H1 (cell line): ENCODE measurements at regions not wholly inside any gene's neighbourhood (a gene's known extent, or its start where the extent isn't known, plus 50 kb on each side); places are given as distances from the start of the nearest gene placed in this dataset.

Experiments used
- CTCF ChIA-PET: fragments of 300-600 bp; sonication (Branson Sonifier 250); formaldehyde crosslinking; loops from one replicate; lab custom pipeline; 2021; ENCODE audit not compliant: partially characterized antibody; lab: Charles Lee
- POLR2A ChIA-PET: fragments of 300-600 bp; sonication (Branson Sonifier 250); formaldehyde crosslinking; loops from one replicate; lab custom pipeline; 2021; ENCODE audit warnings: inconsistent platforms; ENCODE audit not compliant: partially characterized antibody; lab: Charles Lee
- DNase-seq, 2 experiments: peaks; one replicate each; pipeline versions ENCODE4 v3.0.0 to v3.0.0-alpha.2; 2010 to 2022; ENCODE audit warnings: low spot score in 2 of 2, low read depth in 1 of 2, mixed read lengths in 1 of 2
- FAIRE-seq: peaks from 2 replicates; lab custom pipeline; 2011; peaks lifted over from hg19 to GRCh38; lab: Jason Lieb, UNC
- H2AFZ ChIP-seq: 2 replicates; pipeline ENCODE4 v1.8.1; 2012; ENCODE audit warnings: low read length, inconsistent platforms
- H2AK5ac ChIP-seq: 2 replicates; pipeline ENCODE4 v1.6.1; 2013; ENCODE audit warnings: low read depth, low read length
- H2BK120ac ChIP-seq: replicated peaks from 2 replicates; pipeline ENCODE3; 2013; ENCODE audit warnings: low read depth, low read length, inconsistent platforms
- H2BK12ac ChIP-seq: 2 replicates; pipeline ENCODE4 v1.6.1; 2013; ENCODE audit warnings: low read depth, low read length
- H2BK15ac ChIP-seq: 2 replicates; pipeline ENCODE4 v1.6.1; 2013; ENCODE audit warnings: low read length
- H2BK20ac ChIP-seq: 2 replicates; pipeline ENCODE4 v1.6.1; 2013; ENCODE audit warnings: low read length
- H2BK5ac ChIP-seq: 2 replicates; pipeline ENCODE4 v1.6.1; 2013; ENCODE audit warnings: low read depth, low read length
- H3K14ac ChIP-seq: 2 replicates; pipeline ENCODE4 v1.6.1; 2013; ENCODE audit warnings: inconsistent platforms; ENCODE audit not compliant: insufficient read length
- H3K18ac ChIP-seq: 2 replicates; pipeline ENCODE4 v1.6.1; 2013; ENCODE audit warnings: low read length; ENCODE audit errors: extremely low read depth
- H3K23ac ChIP-seq: 2 replicates; pipeline ENCODE4 v1.6.1; 2013; ENCODE audit warnings: inconsistent platforms; ENCODE audit not compliant: insufficient read length
- H3K23me2 ChIP-seq: 2 replicates; pipeline ENCODE4 v1.6.1; 2013; ENCODE audit warnings: low read depth, low read length
- H3K27ac ChIP-seq: 2 replicates; pipeline ENCODE4 v1.6.1; 2011; ENCODE audit warnings: low read depth, low read length, inconsistent platforms
- H3K27me3 ChIP-seq, 4 experiments: replicated peaks in 1 of 4; 1 replicate in 1 of 4; 2 replicates in 3 of 4; pipeline versions ENCODE4 v1.6.1 to v1.8.1; 2011 to 2013; ENCODE audit warnings: low read length in 3 of 4, mild to moderate bottlenecking in 3 of 4, inconsistent platforms in 2 of 4, mixed read lengths in 2 of 4, moderate library complexity in 1 of 4; ENCODE audit not compliant: control insufficient read depth in 3 of 4, insufficient read depth in 3 of 4; ENCODE audit errors: extremely low read depth in 1 of 4
- H3K36me3 ChIP-seq, 4 experiments: 2 replicates each; pipeline versions ENCODE4 v1.6.1 to v1.8.1; 2011 to 2013; ENCODE audit warnings: mild to moderate bottlenecking in 4 of 4, low read length in 3 of 4, moderate library complexity in 2 of 4, control low read depth in 1 of 4, inconsistent platforms in 1 of 4; ENCODE audit not compliant: insufficient read depth in 4 of 4, control insufficient read depth in 2 of 4
- H3K4ac ChIP-seq: replicated peaks from 2 replicates; pipeline ENCODE3; 2013; ENCODE audit warnings: low read length, low read depth, mixed read lengths, inconsistent platforms; ENCODE audit not compliant: insufficient read length
- H3K4me1 ChIP-seq, 4 experiments: replicated peaks in 1 of 4; 1 replicate in 1 of 4; 2 replicates in 3 of 4; pipeline versions ENCODE4 v1.6.1 to v1.8.1; 2011 to 2013; ENCODE audit warnings: low read length in 3 of 4, inconsistent platforms in 2 of 4, mixed read lengths in 1 of 4; ENCODE audit not compliant: insufficient read depth in 4 of 4, control insufficient read depth in 3 of 4
- H3K4me2 ChIP-seq, 2 experiments: 2 replicates each; pipeline versions ENCODE4 v1.6.1 to v1.8.1; 2011 to 2013; ENCODE audit warnings: low read depth in 2 of 2, low read length in 2 of 2, control low read depth in 1 of 2, inconsistent platforms in 1 of 2, mild to moderate bottlenecking in 1 of 2; ENCODE audit not compliant: insufficient read depth in 1 of 2
- H3K4me3 ChIP-seq, 4 experiments: fragments of 200-600, 300-600 bp in 1 of 4; sonication (generic), shearing (Covaris generic), sonication (Bioruptor Twin) in 1 of 4; 2 replicates each; pipeline versions ENCODE4 v1.5.1 to v1.8.1; 2011 to 2016; ENCODE audit warnings: low read length in 4 of 4, low read depth in 3 of 4, control low read depth in 2 of 4, inconsistent platforms in 2 of 4, mild to moderate bottlenecking in 2 of 4, mixed read lengths in 1 of 4, moderate library complexity in 1 of 4; ENCODE audit not compliant: insufficient read depth in 2 of 4; ENCODE audit errors: extremely low read depth in 1 of 4
- H3K56ac ChIP-seq: replicated peaks from 2 replicates; pipeline ENCODE3; 2013; ENCODE audit warnings: low read depth, mild to moderate bottlenecking, mixed read lengths, low read length, inconsistent platforms; ENCODE audit not compliant: insufficient read length
- H3K79me1 ChIP-seq: 2 replicates; pipeline ENCODE4 v1.6.1; 2013; ENCODE audit warnings: low read depth, low read length, control low read depth
- H3K79me2 ChIP-seq, 2 experiments: 2 replicates each; pipeline versions ENCODE4 v1.6.1 to v1.8.1; 2012 to 2013; ENCODE audit warnings: low read length in 2 of 2, mild to moderate bottlenecking in 2 of 2, inconsistent platforms in 1 of 2; ENCODE audit not compliant: insufficient read depth in 2 of 2, control insufficient read depth in 1 of 2
- H3K9ac ChIP-seq, 4 experiments: replicated peaks in 1 of 4; 1 replicate in 1 of 4; 2 replicates in 3 of 4; pipeline versions ENCODE4 v1.6.1 to v1.8.1; 2011 to 2013; ENCODE audit warnings: low read depth in 3 of 4, low read length in 3 of 4, control low read depth in 2 of 4, mild to moderate bottlenecking in 2 of 4, moderate library complexity in 2 of 4, inconsistent platforms in 1 of 4; ENCODE audit errors: extremely low read depth in 1 of 4
- H3K9me3 ChIP-seq, 2 experiments: 2 replicates each; pipeline versions ENCODE4 v1.6.1 to v1.8.1; 2012 to 2013; ENCODE audit warnings: mild to moderate bottlenecking in 2 of 2, moderate library complexity in 2 of 2, control low read depth in 1 of 2, inconsistent platforms in 1 of 2, low read depth in 1 of 2, low read length in 1 of 2, mixed read lengths in 1 of 2; ENCODE audit not compliant: insufficient read depth in 2 of 2
- H4K20me1 ChIP-seq, 2 experiments: replicated peaks in 1 of 2; 2 replicates each; pipeline versions ENCODE3 to v1.8.1; 2011 to 2013; ENCODE audit warnings: inconsistent platforms in 2 of 2, low read length in 2 of 2, mild to moderate bottlenecking in 1 of 2; ENCODE audit not compliant: insufficient read depth in 2 of 2, control insufficient read depth in 1 of 2
- H4K5ac ChIP-seq: 2 replicates; pipeline ENCODE4 v1.6.1; 2013; ENCODE audit warnings: low read length, low read depth, mixed read lengths, inconsistent platforms; ENCODE audit not compliant: insufficient read length
- H4K8ac ChIP-seq: 2 replicates; pipeline ENCODE4 v1.8.0; 2013; ENCODE audit warnings: mild to moderate bottlenecking, moderate library complexity, low read length, inconsistent platforms; ENCODE audit not compliant: insufficient read depth; ENCODE audit errors: extremely low read depth
- H4K91ac ChIP-seq: replicated peaks from 2 replicates; pipeline ENCODE3; 2013; ENCODE audit warnings: low read length, mixed read lengths, inconsistent platforms; ENCODE audit not compliant: insufficient read length
- ASH2L ChIP-seq: fragments of 200-600, 300-600 bp; sonication (generic); IDR thresholded peaks from one replicate; pipeline ENCODE4 v1.7.1; 2017; ENCODE audit warnings: low read length
- CEBPB ChIP-seq: IDR thresholded peaks from 2 replicates; pipeline ENCODE4 v1.6.1; 2012; ENCODE audit warnings: low read depth, low read length
- WGBS, 2 experiments: shearing (Covaris generic) in 1 of 2; methylation state at CpG; one replicate each; pipeline versions ENCODE4 v1.1.6 to v1.1.7; 2013 to 2015; ENCODE audit warnings: low lambda C conversion rate in 2 of 2, mixed read lengths in 2 of 2, inconsistent platforms in 1 of 2, low coverage in 1 of 2, missing lambda C conversion rate in 1 of 2; ENCODE audit not compliant: insufficient replicate concordance in 2 of 2, insufficient coverage in 1 of 2, insufficient read length in 1 of 2; ENCODE audit errors: extremely low coverage in 1 of 2, missing lambda C conversion rate in 1 of 2; 5-methylcytosine and 5-hydroxymethylcytosine counted together

GRCh38 chr2:149679286-149679685 is 91.7 kb upstream of the MMADHC start:
- Histone ChIP-seq H4K5ac (no peak overlapping the region), H3K79me1 (no peaks in the 10 kb centered on the region), H3K27me3 (no peaks in the 10 kb centered on the region), H2AFZ (no peak overlapping the region), H3K23me2 (no peaks in the 10 kb centered on the region), H3K56ac (no peak overlapping the region), H3K23ac (no peak overlapping the region), H3K14ac (no peak overlapping the region), H3K18ac (no peak overlapping the region), H3K9me3 (no peaks in the 10 kb centered on the region), H2BK5ac (no peak overlapping the region), H3K4me1 (no peaks in the 10 kb centered on the region), H2BK15ac (no peak overlapping the region), H4K8ac (no peak overlapping the region), H3K4me2 (no peak overlapping the region), H3K4ac (no peak overlapping the region), H4K91ac (no peak overlapping the region), H2AK5ac (no peak overlapping the region), H2BK20ac (no peak overlapping the region), H3K4me3 (no peak overlapping the region), H3K79me2 (no peaks in the 10 kb centered on the region), H3K36me3 (no peaks in the 10 kb centered on the region), H2BK120ac (no peak overlapping the region), H3K9ac (no peak overlapping the region), H2BK12ac (no peak overlapping the region), H4K20me1 (no peaks in the 10 kb centered on the region), H3K27ac (no peak overlapping the region)
- TF ChIP-seq ASH2L = no peak
- peak; percentile 56 for TF ChIP-seq CEBPB
- ChIA-PET POLR2A (no interaction called here), CTCF (no interaction called here)
- no peak for DNase-seq
- no peak for FAIRE-seq
- WGBS, 2 experiments = 84% methylated on average over 2 of the region's 2 CpGs; no CpG with 5 or more reads in 1 of the 2 experiments
